Stomach (tissue), 8 donors: ENCODE measurements at regions not wholly inside any gene's neighbourhood (a gene's known extent, or its start where the extent isn't known, plus 50 kb on each side); places are given as distances from the start of the nearest gene placed in this dataset.
"Not testable (repeated sequence)": the region's sequence is repeated elsewhere in the genome, so short reads cannot be mapped to it uniquely, and the experiment has no call there.

Experiments
- DNase-seq, 2 donors: peaks; one replicate each; pipeline versions ENCODE4 v3.0.0 to v3.0.0-alpha.2; 2013 to 2019
- H3K27ac ChIP-seq, 5 donors: fragments of 200-600 bp in 4 of 5; sonication (generic) in 4 of 5; one replicate each; pipeline ENCODE4 v1.5.1; 2013 to 2019; ENCODE audit warnings: mild to moderate bottlenecking in 1 of 5, moderate library complexity in 1 of 5
- H3K27me3 ChIP-seq, 3 donors: fragments of 200-600 bp; sonication (generic); one replicate each; pipeline ENCODE4 v1.5.1; 2017 to 2019; ENCODE audit warnings: mixed run types in 1 of 3
- H3K36me3 ChIP-seq, 4 donors: fragments of 200-600 bp; sonication (generic); 1 replicate in 3 of 4; 2 replicates in 1 of 4; pipeline ENCODE4 v1.5.1; 2016 to 2019
- H3K4me1 ChIP-seq, 4 donors: fragments of 200-600 bp; sonication (generic); one replicate each; pipeline ENCODE4 v1.5.1; 2016 to 2019
- H3K4me3 ChIP-seq, 4 donors: fragments of 200-600 bp; sonication (generic) in 3 of 4; one replicate each; pipeline ENCODE4 v1.5.1; 2016 to 2019; ENCODE audit warnings: mild to moderate bottlenecking in 1 of 4
- H3K9me3 ChIP-seq, 4 donors: fragments of 200-600 bp; sonication (generic); one replicate each; pipeline ENCODE4 v1.5.1; 2016 to 2019
- CTCF ChIP-seq, 7 experiments: fragments of 450-650 bp in 4 of 7; fragments of 200-600 bp in 3 of 7; sonication (generic) in 3 of 7; IDR thresholded peaks; one replicate each; pipeline ENCODE4 v1.5.1; 2016 to 2019; ENCODE audit warnings: antibody characterized with exemption in 7 of 7, control low read depth in 2 of 7, mild to moderate bottlenecking in 1 of 7
- EP300 ChIP-seq: sonication (generic); formaldehyde crosslinking; IDR thresholded peaks from one replicate; pipeline ENCODE4 v1.6.1; 2017; ENCODE audit warnings: antibody characterized with exemption
- POLR2A ChIP-seq, 4 donors: fragments of 450-650 bp; IDR thresholded peaks; one replicate each; pipeline ENCODE4 v1.6.1; 2016; ENCODE audit warnings: antibody characterized with exemption in 4 of 4, control low read depth in 2 of 4, mild to moderate bottlenecking in 1 of 4, moderate library complexity in 1 of 4
- POLR2AphosphoS5 ChIP-seq, 3 donors: sonication (generic); formaldehyde crosslinking; IDR thresholded peaks; one replicate each; pipeline ENCODE4 v1.6.1; 2016; ENCODE audit warnings: antibody characterized with exemption in 3 of 3
- whole genome bisulfite sequencing, 5 donors: extraction: QIAGEN DNeasy Blood & Tissue Kit in 3 of 5; methylation state at CpG; one replicate each; pipeline versions ENCODE4 v1.1.5 to v1.1.7; 2013 to 2018; 5-methylcytosine and 5-hydroxymethylcytosine counted together
- intact Hi-C: fragments of 100-400 bp; cut with DNase I; formaldehyde crosslinking; loops from one replicate; pipeline ENCODE4 v1.15.1; 2023; ENCODE audit warnings: low total_unique reads
- donor health status: healthy with polysubstance abuse.
- donor health status: Bipolar disorder and iron deficiency.
- donor health status: healthy.

- H3K36me3 ChIP-seq = no peaks in the 10 kb centered on the region
- no peaks in the 10 kb centered on the region for H3K4me1 ChIP-seq
- peak; percentile 65 to 76 for DNase-seq
- WGBS, 5 donors = 33 to 45% (median 40%) methylated on average over 13 of the region's 13 CpGs
- no peak overlapping the region for H3K27ac ChIP-seq
- intact Hi-C loops = loop anchor here (5.0 kb wide), 1 partner anchor 565 kb away; no protein-coding TSS in a partner anchor
- H3K4me3 ChIP-seq = no peak overlapping the region
- TF ChIP-seq POLR2A (IDR thresholded peaks at IDR 0.05) (no peak), EP300 (no peak), POLR2AphosphoS5 (IDR thresholded peaks at IDR 0.05) (no peak), CTCF (IDR thresholded peaks at IDR 0.05) (peak in 5 of 7 experiments; percentile 49 to 94 (median 85))
- no peaks in the 10 kb centered on the region for H3K27me3 ChIP-seq
- no peaks in the 10 kb centered on the region for H3K9me3 ChIP-seq
Measured at GRCh38 chrX:4547213-4547836, 833.9 kb upstream of the PRKX start.

GRCh38 chrX:4546178-4546577, 832.7 kb upstream of the PRKX start:
- H3K27ac ChIP-seq, H3K4me1 ChIP-seq, H3K27me3 ChIP-seq, H3K36me3 ChIP-seq, DNase-seq, H3K9me3 ChIP-seq, H3K4me3 ChIP-seq: not testable (repeated sequence)
- WGBS, 5 donors = 59 to 78% (median 68%) methylated on average over 3 to 5 of the region's 5 CpGs
- intact Hi-C loops = loop anchor here (5.0 kb wide), 1 partner anchor 566 kb away; no protein-coding TSS in a partner anchor

DNA sequence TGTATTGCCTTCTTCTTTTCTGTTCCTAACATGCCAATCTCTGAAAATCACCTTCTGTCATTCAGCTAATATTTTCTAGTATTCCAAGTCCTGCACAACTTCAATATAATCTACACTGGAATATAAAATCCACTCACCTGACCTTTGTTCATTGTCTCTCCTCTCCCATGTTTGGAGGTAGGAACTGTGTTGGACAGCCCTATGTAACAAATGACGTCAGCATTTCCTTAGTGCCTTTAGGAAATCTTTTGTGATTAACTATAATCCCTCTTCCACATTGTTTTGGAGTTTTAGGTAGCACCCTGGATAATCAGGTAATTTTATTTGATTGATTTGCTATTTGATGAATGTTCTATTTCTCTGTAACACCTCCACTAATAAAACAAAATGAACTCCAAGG, 814.8 kb upstream of the PRKX start:
- WGBS, 5 donors = 54 to 88% (median 80%) methylated on average over 1 of the region's 1 CpG
- Histone ChIP-seq H3K27me3 (no peaks in the 10 kb centered on the region), H3K4me1 (no peaks in the 10 kb centered on the region), H3K36me3 (no peaks in the 10 kb centered on the region), H3K4me3 (no peak overlapping the region), H3K9me3 (no peaks in the 10 kb centered on the region), H3K27ac (no peak overlapping the region)
- no peak for DNase-seq
- TF ChIP-seq CTCF (IDR thresholded peaks at IDR 0.05) (no peak), POLR2A (IDR thresholded peaks at IDR 0.05) (no peak), POLR2AphosphoS5 (IDR thresholded peaks at IDR 0.05) (no peak), EP300 (no peak)
- intact Hi-C loops = no loop called here

DNA sequence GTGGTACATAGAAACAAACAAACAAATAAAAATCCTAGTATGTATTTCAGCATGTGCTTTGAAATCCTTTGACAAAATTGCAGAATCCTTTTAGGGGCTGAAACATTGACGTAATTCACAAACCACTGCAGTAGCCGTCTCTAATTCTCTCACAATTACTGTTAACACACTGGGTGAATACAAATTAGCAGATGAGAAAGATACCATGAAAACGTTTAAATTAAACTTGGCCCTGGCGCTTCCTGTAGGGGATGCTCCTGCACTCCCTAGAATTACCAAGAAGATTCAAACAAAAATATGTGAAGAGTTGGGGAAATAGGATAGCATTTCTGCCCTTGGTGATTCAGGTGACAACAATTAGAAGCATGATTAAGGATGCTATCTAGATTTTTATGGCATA, 772.5 kb upstream of the PRKX start:
- no peaks in the 10 kb centered on the region for H3K36me3 ChIP-seq
- no peak for DNase-seq
- H3K9me3 ChIP-seq = peaks cover 0 to 7% (median 0%) of the 10 kb centered on the region in 4 donors
- no peaks in the 10 kb centered on the region for H3K27me3 ChIP-seq
- no peak overlapping the region for H3K27ac ChIP-seq
- TF ChIP-seq POLR2A (IDR thresholded peaks at IDR 0.05) (no peak), POLR2AphosphoS5 (IDR thresholded peaks at IDR 0.05) (no peak), EP300 (no peak), CTCF (IDR thresholded peaks at IDR 0.05) (no peak)
- H3K4me3 ChIP-seq = no peak overlapping the region
- intact Hi-C loops = no loop called here
- WGBS, 5 donors = 48 to 62% (median 51%) methylated on average over 4 of the region's 4 CpGs
- H3K4me1 ChIP-seq = no peaks in the 10 kb centered on the region

DNA sequence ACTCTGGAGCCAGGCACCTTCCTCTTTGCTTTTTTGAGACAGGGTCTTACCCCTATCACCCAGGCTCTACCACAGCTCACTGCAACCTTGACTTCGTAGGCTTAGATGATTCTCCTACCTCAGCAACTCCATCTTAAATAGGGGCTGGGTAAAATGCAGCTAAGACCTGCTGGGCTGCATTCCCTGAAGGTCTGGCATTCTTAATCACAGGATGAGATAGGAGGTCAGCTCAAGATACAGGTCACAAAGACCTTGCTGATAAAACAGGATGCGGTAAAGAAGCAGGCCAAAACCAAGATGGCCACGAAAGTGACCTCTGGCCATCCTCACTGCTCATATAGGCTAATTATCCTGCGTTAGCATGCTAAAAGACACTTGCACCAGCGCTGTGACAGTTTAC, 770.8 kb upstream of the PRKX start:
- no peaks in the 10 kb centered on the region for H3K36me3 ChIP-seq
- no peaks in the 10 kb centered on the region for H3K4me1 ChIP-seq
- no peak overlapping the region for H3K4me3 ChIP-seq
- H3K9me3 ChIP-seq = peaks cover 0 to 7% (median 0%) of the 10 kb centered on the region in 4 donors
- H3K27ac ChIP-seq = no peak overlapping the region
- no peak for TF ChIP-seq POLR2A (IDR thresholded peaks at IDR 0.05)
- no peak for TF ChIP-seq POLR2AphosphoS5 (IDR thresholded peaks at IDR 0.05)
- no peak for TF ChIP-seq EP300
- TF ChIP-seq CTCF (IDR thresholded peaks at IDR 0.05) = no peak
- no peak for DNase-seq
- H3K27me3 ChIP-seq = no peaks in the 10 kb centered on the region
- WGBS, 5 donors = 38 to 53% (median 42%) methylated on average over 5 of the region's 5 CpGs
- intact Hi-C loops = no loop called here
